GM18861 (cell line): ENCODE measurements at regions not wholly inside any gene's neighbourhood (a gene's known extent, or its start where the extent isn't known, plus 50 kb on each side); places are given as distances from the start of the nearest gene placed in this dataset.
"Not testable (repeated sequence)": the region's sequence is repeated elsewhere in the genome, so short reads cannot be mapped to it uniquely, and the experiment has no call there.

Experiments used
- ATAC-seq: cut with Tn5 transposase; IDR thresholded peaks from one replicate; pipeline ENCODE4 v1.9.1; 2021; ENCODE audit not compliant: unreplicated experiment

GRCh38 chr14:106698620-106699267 lies 1172.4 kb downstream of the TMEM121 start:
- ATAC-seq, result not testable (repeated sequence)

GRCh38 chr14:106703651-106704050 lies 1177.3 kb downstream of the TMEM121 start:
- not testable (repeated sequence) for ATAC-seq

GRCh38 chr14:106706488-106706887 lies 1180.1 kb downstream of the TMEM121 start:
- not testable (repeated sequence) for ATAC-seq

- ATAC-seq, result not testable (repeated sequence)
These were observed 1183.8 kb downstream of the TMEM121 start for GRCh38 chr14:106710187-106710586.

GRCh38 chr14:106712513-106712912 lies 1186.1 kb downstream of the TMEM121 start:
- not testable (repeated sequence) for ATAC-seq

GRCh38 chr14:106714446-106715428 lies 1188.4 kb downstream of the TMEM121 start:
- ATAC-seq, result not testable (repeated sequence)

GRCh38 chr14:106717544-106717943 lies 1191.2 kb downstream of the TMEM121 start:
- peak; percentile 49 for ATAC-seq

- ATAC-seq, result not testable (repeated sequence)
These were observed 1193.5 kb downstream of the TMEM121 start for GRCh38 chr14:106719880-106720279.

- ATAC-seq, result not testable (repeated sequence)
These were observed 1195.5 kb downstream of the TMEM121 start for GRCh38 chr14:106721926-106722325.

GRCh38 chr14:106722813-106723687 lies 1196.7 kb downstream of the TMEM121 start:
- ATAC-seq, result not testable (repeated sequence)

- not testable (repeated sequence) for ATAC-seq
These were observed 1201.6 kb downstream of the TMEM121 start for GRCh38 chr14:106727962-106728361.

GRCh38 chr14:106728611-106729010 lies 1202.2 kb downstream of the TMEM121 start:
- ATAC-seq, result no peak

GRCh38 chr14:106729551-106729950 lies 1203.2 kb downstream of the TMEM121 start:
- ATAC-seq, result no peak

GRCh38 chr14:106733771-106734170 lies 1207.4 kb downstream of the TMEM121 start:
- no peak for ATAC-seq

- no peak for ATAC-seq
These were observed 1210.6 kb downstream of the TMEM121 start for GRCh38 chr14:106737021-106737420.

GRCh38 chr14:106738075-106738474 lies 1211.7 kb downstream of the TMEM121 start:
- ATAC-seq, result no peak

GRCh38 chr14:106738598-106739258 lies 1212.3 kb downstream of the TMEM121 start:
- ATAC-seq, result not testable (repeated sequence)

GRCh38 chr14:106741086-106741827 lies 1214.9 kb downstream of the TMEM121 start:
- peak; percentile 46 for ATAC-seq

GRCh38 chr14:106745016-106745767 lies 1218.8 kb downstream of the TMEM121 start:
- ATAC-seq, result peak; percentile 57
